NCI-H2196 treated with DMSO at 0.1 percent for 48 hours (cell line): ENCODE measurements at regions not wholly inside any gene's neighbourhood (a gene's known extent, or its start where the extent isn't known, plus 50 kb on each side); places are given as distances from the start of the nearest gene placed in this dataset.
"Not testable (repeated sequence)": the region's sequence is repeated elsewhere in the genome, so short reads cannot be mapped to it uniquely, and the experiment has no call there.

Experiments used
- DNase-seq: peaks from one replicate; lab custom pipeline; 2025; ENCODE audit not compliant: unreplicated experiment; lab: John Stamatoyannopoulos, UW

DNA sequence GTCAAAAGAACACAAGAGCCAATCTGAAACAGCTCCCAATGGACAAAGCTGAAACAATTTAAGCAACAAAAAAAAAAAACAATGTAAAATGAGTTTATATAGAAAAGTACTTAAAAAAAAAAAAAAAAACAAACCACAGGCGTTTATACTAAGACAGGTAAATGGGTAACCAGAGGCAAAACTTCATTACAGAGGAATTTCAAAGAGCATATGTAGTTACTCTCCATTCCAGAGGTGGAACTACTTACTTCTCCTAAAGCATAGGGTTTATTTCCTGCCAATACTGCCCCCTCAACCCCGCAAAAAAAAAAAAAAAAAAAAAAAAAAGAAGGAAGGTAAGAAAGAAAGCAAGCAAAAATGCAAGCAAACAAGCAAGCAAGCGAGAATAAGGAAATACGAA lies 132.9 kb downstream of the LIG4 start:
- no peak for DNase-seq

- no peak for DNase-seq
Observed at GRCh38 chr13:108077284-108077683, 138.1 kb downstream of the LIG4 start.

DNA sequence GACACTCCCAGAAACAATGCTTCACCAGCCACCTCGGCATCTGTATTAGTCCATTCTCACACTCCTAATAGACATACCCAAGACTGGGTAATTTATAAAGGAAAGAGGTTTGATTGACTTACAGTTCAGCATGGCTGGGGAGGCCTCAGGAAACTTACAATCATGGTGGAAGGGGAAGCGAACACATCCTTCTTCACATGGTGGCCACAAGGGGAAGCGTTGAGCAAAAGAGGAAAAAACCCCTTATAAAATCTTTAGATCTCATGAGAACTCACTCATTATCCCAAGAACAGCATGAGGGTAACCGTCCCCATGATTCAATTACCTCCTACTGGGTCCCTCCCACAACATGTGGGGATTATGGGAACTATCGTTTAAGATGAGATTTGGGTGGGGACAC lies 140.9 kb downstream of the LIG4 start:
- DNase-seq = not testable (repeated sequence)

- no peak for DNase-seq
Observed at GRCh38 chr13:108070925-108071324, 144.4 kb downstream of the LIG4 start.

GRCh38 chr13:108070491-108070890 lies 144.8 kb downstream of the LIG4 start:
- DNase-seq = no peak

DNA sequence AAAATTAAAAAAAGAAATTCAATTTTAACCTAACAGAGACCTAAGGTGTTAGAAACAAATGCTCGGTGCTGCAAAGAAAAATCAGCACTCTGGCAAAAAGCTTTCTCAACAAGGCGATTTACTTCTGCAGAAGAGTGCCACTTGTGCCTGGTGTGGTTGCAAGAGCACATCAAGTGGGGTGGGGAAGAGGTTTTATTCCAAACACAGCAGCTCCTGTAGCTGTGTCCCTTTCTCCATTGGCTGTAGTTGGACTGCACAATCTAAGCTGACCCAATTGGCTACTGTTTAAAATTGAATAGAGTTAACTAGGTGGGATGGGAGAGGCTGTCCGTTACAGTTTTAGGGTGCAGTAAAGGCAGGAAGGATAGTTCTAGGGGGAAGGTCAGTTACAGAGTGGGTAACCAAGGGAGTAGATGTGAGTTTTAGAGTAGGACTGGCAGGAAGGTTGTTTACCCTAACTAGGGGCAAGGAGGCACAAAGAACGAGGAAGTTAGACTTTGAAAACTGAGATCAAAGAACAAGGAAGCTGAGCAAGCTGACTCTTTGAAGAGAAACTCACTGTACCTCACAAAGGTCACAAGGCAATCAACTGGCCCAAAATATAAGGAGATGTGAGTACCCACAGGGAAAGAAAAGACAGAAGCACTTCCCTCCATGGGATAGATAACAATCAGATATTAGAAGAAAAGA lies 145.7 kb downstream of the LIG4 start:
- no peak for DNase-seq

GRCh38 chr13:108064372-108064771 lies 151.0 kb downstream of the LIG4 start:
- DNase-seq = not testable (repeated sequence)

DNA sequence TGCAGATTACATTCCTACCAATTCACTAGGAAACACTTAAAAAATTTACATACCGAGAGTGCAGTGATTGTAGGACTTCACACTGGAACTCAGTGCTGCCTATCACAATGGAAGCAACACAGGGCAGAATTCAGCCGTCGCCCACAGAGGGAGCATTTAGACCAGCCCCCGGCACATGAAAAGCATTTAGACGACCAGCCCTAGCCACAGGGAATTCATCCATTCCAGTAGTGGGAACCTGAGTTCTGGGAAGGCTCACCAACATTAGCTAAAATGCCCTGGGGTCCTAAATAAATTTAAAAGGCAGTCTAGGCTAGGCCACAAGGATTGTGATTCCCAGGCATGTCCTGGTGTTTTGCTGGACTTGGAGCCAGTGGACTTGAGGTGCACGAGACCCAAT lies 155.2 kb downstream of the LIG4 start:
- DNase-seq = no peak

DNA sequence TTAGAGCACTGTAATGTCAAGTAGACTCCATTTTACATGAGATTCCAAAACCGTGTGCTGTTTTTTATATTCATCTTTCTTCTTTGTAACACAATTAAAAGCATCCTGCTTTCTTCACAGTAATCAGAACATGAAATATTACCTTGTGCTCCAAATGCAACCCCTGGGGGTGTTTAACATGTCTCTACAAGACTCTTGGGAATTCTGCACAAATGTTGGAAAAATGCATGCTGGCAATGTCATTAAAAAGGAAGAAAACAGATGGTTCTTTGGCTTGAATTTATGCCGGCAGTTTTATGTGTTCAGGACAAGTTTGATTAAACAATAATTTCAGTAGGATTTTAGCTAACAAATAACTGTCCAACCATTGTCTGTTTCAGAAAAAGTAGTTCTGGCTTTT lies 159.1 kb downstream of the LIG4 start:
- DNase-seq = no peak

- DNase-seq = no peak
Observed at GRCh38 chr13:108049211-108049610, 166.1 kb downstream of the LIG4 start.

DNA sequence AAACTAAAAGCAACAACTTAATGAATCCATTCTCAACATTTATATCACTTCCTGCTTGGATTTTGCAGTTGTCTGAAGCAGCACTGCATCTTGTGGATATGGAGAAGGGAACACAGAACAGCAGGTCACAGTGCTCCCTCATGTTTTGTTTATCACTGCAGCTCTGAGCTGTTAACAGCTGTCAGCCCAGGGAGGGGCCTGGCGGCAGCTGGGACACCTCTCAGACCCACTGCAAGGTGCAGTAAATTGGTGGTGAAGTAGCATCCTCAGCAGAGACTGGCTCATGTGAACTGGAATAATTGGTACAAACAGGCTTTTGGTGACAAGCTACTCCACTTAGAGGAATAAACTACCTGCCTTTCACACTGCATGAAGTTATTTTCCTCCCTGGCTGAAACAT lies 170.4 kb downstream of the LIG4 start:
- DNase-seq = no peak

DNA sequence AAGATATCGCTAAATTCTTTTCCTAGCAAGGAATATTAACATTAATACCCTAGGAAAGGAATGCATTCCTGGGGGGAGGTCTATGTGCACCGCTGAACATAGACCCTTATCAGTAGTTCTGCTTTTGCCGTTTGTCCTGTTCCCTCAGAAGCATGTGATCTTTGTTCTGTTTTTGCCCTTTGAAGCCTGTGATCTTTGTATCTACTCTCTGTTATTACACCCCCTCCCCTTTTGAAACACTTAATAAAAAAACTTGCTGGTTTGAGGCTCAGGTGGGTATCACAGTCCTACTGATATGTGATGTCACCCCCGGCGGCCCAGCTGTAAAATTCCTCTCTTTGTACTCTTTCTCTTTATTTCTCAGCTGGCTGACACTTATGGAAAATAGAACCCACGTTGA lies 172.5 kb downstream of the LIG4 start:
- not testable (repeated sequence) for DNase-seq

- no peak for DNase-seq
Observed at GRCh38 chr13:108037348-108037747, 178.0 kb downstream of the LIG4 start.

DNA sequence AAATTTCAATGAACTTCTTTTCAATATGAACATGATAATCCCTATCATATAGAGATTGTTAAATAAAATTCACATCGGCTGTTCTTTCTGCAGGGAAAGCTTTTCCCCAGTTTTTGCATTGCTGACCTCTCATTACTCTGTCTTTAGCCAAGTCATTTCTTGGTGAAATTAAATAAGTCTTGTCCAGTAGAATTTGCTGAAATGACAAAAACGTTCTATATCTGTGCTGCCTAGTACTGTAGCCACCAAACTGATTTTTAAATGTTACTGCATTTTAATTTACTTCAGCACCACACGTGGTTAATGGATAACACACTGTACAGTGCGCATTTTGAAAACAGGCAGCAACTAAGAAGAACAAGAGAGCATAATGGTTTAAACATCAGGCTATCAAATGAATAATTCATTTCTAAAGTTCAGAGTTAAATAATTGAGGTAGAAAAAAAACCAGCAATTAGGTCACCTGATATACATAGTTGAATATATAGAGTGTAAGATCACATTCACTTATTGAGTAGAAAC lies 178.9 kb downstream of the LIG4 start:
- no peak for DNase-seq

- no peak for DNase-seq
Observed at GRCh38 chr13:108034909-108035410, 180.4 kb downstream of the LIG4 start.

DNA sequence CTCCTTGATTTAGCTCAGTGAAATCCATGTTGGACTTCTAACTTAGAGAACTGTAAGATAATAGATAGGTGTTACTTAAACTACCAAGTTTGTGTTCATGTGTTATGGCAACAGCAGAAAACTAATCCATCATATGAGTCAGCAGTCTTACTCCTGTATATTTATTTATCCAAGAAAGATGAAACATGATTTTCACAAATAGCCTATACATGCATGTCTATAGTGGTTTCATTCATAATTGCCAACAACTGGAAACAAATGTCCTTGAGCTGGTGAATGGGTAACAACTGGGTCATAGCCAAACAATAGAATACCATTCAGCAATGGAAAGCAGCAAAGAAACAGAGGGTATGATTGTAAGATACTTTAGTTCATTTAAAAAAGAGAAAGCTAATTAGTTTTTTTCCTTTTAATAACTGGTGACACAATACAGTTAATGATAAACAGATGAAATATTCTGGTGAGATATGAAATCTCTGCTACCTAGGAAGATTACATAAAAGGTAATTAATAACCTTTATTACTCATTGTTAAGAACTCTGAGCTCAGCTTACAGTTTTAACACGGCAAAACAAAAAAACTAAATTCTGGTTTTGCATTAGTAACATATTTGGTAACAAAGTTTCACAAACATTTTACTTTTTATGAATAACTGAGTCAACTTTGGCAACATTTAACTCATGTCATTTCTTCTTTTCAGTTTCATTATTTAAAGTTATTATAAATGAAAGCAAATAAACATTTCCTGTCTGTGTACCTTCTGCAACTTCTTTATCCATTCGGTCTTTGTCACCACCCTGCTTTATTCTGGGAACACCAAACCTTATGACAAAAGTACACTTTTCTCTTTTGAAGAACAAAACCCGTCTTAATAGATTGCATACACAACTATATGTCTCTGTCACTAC lies 181.3 kb downstream of the LIG4 start:
- DNase-seq = no peak

DNA sequence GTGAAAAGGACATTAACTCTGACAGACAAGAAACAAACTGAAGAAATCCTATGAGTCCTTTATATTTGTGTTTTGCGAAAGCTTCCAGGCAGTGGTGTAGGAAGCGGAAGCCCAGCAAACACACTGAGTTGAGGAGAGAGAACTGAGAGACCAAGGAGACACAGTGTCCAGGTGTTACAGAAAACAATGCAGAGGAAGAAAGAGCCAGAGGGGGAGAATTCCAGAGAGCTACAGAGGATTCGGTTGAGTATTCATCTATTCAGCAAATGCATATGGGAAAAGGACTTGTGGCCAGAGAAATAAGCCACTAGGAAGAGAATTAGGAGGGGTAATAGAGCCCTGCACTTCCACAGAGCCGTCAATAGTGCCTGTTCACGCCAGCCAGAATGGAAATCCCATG lies 183.5 kb downstream of the LIG4 start:
- no peak for DNase-seq

DNA sequence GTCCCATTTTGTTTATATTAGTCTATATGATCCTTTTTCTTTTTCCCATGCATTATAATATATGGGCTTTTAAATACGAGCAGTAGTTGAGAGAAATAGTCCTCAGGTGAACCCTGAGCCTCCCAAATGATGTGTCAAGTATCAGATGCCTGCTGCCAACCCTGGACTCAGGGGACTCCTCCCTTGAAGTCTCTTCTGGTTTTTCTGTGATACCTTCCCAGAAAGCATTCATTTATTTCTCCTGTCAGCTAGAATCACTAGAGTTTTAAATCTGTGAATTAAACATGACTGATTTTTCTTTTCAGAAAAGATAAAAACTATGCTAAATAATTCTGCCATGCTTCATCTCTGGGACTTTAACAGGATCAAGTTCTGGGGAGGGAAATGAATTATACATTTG lies 184.6 kb downstream of the LIG4 start:
- DNase-seq = no peak

DNA sequence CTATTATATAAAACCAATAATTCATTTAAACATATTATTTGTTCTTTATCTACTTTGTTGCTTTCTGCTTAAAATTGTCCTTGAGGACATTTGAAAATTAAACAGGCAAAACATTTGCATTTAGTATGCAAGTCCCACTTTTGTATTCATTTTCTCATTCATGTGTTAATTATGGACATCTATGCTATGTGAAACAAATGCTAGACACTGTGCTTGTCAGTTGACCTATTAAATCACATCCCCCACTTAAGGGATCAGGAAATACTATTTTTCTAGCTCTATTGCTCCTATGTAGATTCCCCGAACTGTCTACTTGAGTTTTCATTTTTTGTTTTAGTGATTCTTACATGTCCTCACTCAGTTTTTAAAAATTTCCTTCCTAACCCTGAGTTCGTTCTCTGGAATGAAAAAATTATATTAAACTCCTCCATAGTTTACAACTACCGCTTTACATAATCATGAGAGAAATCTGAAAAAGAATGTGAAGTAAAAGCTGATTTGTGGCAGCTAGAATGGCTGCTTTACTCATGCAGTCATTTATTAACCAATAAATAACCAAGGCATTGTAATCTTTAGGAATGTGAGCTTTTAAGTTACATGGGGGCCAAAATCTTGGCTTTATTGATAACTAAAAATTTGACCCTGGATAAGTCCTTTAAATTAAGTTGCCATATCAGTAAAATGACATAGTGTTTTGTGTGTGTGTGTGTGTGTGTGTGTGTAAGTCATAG lies 188.5 kb downstream of the LIG4 start:
- no peak for DNase-seq

DNA sequence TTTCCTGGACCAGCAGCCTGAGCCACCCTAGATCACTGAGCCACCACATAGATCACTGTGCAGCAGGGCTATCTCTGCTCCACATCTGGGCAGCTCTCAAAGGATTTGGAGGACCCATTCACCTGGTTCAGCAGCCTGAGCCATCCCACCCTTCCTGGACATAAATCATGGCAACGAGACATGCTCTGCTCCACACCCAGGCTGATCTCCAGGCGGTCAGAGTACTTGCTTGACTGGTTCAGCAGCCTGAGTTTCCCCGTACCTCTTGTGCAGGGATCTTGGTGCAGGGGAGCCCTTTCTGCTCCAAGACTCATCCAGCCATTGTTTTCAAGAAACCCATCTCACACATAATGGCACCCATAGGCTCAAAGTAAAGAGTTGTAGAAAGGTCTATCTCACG lies 195.3 kb downstream of the LIG4 start:
- DNase-seq = no peak

- DNase-seq = no peak
Observed at GRCh38 chr13:108018371-108018870, 196.9 kb downstream of the LIG4 start.
